Liver (tissue), 3 donors: ENCODE measurements at regions not wholly inside any gene's neighbourhood (a gene's known extent, or its start where the extent isn't known, plus 50 kb on each side); places are given as distances from the start of the nearest gene placed in this dataset.
"Not testable (repeated sequence)": the region's sequence is repeated elsewhere in the genome, so short reads cannot be mapped to it uniquely, and the experiment has no call there.

Experiments
- JUND ChIP-seq, 2 donors: IDR thresholded peaks; 2 replicates each; pipeline ENCODE4 v1.6.1; 2016; ENCODE audit warnings: antibody characterized with exemption in 2 of 2
- MAX ChIP-seq: IDR thresholded peaks from 2 replicates; pipeline ENCODE4 v1.6.1; 2016; ENCODE audit warnings: antibody characterized with exemption
- REST ChIP-seq: IDR thresholded peaks from 2 replicates; pipeline ENCODE4 v1.6.1; 2016; ENCODE audit warnings: antibody characterized with exemption, mild to moderate bottlenecking
- SP1 ChIP-seq: IDR thresholded peaks from 2 replicates; pipeline ENCODE4 v1.6.1; 2018; ENCODE audit warnings: antibody characterized with exemption, mild to moderate bottlenecking
- TF ChIP-seq, protein P1 (sequence below): fragments of 150-350 bp; IDR thresholded peaks from 2 replicates; pipeline ENCODE4 v1.5.1; 2017; ENCODE audit warnings: improper control_type of control experiment, low read depth, low read length; ENCODE audit not compliant: missing input control
- donor health status: healthy.
- donor health status: healthy.

DNA sequence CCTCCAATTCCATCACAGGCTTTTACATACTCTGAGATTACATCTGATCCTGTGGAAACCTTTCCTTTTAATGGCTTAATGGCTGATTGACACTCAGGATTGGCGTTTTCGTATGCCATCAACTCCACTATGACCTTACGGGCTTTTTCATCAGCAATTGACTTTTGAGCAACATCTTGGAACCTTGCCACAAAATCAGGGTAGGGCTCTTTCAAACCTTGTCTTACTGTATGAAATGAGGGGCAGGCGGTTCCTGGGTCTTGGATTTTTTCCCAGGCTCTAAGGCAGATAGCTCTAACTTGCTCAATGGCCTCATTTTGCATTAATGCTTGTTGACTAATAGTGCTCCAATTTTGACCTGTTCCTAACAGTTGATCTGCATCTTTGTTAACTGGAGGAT, 250.9 kb upstream of the PRKCQ start:
- TF ChIP-seq, protein P1, sequence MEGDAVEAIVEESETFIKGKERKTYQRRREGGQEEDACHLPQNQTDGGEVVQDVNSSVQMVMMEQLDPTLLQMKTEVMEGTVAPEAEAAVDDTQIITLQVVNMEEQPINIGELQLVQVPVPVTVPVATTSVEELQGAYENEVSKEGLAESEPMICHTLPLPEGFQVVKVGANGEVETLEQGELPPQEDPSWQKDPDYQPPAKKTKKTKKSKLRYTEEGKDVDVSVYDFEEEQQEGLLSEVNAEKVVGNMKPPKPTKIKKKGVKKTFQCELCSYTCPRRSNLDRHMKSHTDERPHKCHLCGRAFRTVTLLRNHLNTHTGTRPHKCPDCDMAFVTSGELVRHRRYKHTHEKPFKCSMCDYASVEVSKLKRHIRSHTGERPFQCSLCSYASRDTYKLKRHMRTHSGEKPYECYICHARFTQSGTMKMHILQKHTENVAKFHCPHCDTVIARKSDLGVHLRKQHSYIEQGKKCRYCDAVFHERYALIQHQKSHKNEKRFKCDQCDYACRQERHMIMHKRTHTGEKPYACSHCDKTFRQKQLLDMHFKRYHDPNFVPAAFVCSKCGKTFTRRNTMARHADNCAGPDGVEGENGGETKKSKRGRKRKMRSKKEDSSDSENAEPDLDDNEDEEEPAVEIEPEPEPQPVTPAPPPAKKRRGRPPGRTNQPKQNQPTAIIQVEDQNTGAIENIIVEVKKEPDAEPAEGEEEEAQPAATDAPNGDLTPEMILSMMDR, result not testable (repeated sequence)
- TF ChIP-seq SP1; REST; JUND (IDR thresholded peaks at IDR 0.05); MAX: not testable (repeated sequence)
